Vagina (tissue), 2 donors: ENCODE measurements at regions not wholly inside any gene's neighbourhood (a gene's known extent, or its start where the extent isn't known, plus 50 kb on each side); places are given as distances from the start of the nearest gene placed in this dataset.

ENCODE experiments used
- POLR2A ChIP-seq, 2 donors: fragments of 450-650 bp; IDR thresholded peaks; one replicate each; pipeline ENCODE4 v1.6.1; 2017; ENCODE audit warnings: antibody characterized with exemption in 2 of 2, mild to moderate bottlenecking in 2 of 2, moderate library complexity in 2 of 2
- POLR2AphosphoS5 ChIP-seq, 2 donors: sonication (generic); formaldehyde crosslinking; IDR thresholded peaks; one replicate each; pipeline ENCODE4 v1.9.0; 2017; ENCODE audit warnings: antibody characterized with exemption in 2 of 2, mild to moderate bottlenecking in 2 of 2, low read depth in 1 of 2; ENCODE audit not compliant: insufficient read depth in 1 of 2
- TF ChIP-seq, protein P1 (sequence below), 3 experiments: fragments of 450-650 bp in 2 of 3; fragments of 200-600 bp in 1 of 3; sonication (generic) in 1 of 3; IDR thresholded peaks; one replicate each; pipeline ENCODE4 v1.5.1; 2017 to 2019; ENCODE audit warnings: antibody characterized with exemption in 3 of 3, mild to moderate bottlenecking in 2 of 3, moderate library complexity in 2 of 3

DNA sequence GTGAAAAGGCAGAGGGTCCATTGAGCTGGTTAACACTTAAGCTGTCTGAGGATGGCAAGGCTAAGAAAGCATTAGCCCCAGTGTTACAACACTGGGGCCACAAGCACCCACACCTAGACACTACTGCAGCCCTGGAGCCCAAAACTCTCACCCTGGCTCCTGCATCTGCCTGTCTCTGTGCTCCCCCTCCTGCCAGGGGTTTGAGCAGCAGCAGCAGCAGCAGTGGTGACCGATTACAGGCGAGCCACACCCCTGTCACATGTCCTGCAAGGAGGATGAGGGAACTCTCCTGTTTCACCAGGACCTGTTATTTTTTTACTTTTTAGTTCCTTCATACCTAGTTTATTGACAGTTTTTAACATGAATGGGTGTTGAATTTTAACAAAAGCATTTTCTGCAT is 326.7 kb upstream of the MAP2 start:
- TF ChIP-seq, protein P1, sequence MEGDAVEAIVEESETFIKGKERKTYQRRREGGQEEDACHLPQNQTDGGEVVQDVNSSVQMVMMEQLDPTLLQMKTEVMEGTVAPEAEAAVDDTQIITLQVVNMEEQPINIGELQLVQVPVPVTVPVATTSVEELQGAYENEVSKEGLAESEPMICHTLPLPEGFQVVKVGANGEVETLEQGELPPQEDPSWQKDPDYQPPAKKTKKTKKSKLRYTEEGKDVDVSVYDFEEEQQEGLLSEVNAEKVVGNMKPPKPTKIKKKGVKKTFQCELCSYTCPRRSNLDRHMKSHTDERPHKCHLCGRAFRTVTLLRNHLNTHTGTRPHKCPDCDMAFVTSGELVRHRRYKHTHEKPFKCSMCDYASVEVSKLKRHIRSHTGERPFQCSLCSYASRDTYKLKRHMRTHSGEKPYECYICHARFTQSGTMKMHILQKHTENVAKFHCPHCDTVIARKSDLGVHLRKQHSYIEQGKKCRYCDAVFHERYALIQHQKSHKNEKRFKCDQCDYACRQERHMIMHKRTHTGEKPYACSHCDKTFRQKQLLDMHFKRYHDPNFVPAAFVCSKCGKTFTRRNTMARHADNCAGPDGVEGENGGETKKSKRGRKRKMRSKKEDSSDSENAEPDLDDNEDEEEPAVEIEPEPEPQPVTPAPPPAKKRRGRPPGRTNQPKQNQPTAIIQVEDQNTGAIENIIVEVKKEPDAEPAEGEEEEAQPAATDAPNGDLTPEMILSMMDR (IDR thresholded peaks at IDR 0.05): no peak
- TF ChIP-seq POLR2A (IDR thresholded peaks at IDR 0.05): no peak
- TF ChIP-seq POLR2AphosphoS5 (IDR thresholded peaks at IDR 0.05; ENCODE audit: insufficient read depth in 1 of 2, low read depth in 1 of 2): no peak
